Aorta (tissue), 5 donors: ENCODE measurements at regions not wholly inside any gene's neighbourhood (a gene's known extent, or its start where the extent isn't known, plus 50 kb on each side); places are given as distances from the start of the nearest gene placed in this dataset.

ENCODE experiments used
- ATAC-seq: fragments of 200-7000 bp; cut with Tn5 transposase; one replicate; pipeline ENCODE4 v1.9.1; 2022; ENCODE audit warnings: moderate library complexity; ENCODE audit not compliant: low FRiP score
- DNase-seq, 2 donors: peaks; one replicate each; pipeline ENCODE4 v3.0.0-alpha.2; 2020
- H3K27ac ChIP-seq, 2 donors: one replicate each; pipeline ENCODE4 v1.5.1; 2013; ENCODE audit warnings: low read length in 2 of 2, mild to moderate bottlenecking in 2 of 2, moderate library complexity in 2 of 2, control low read depth in 1 of 2, inconsistent platforms in 1 of 2, low read depth in 1 of 2
- H3K27me3 ChIP-seq, 2 donors: one replicate each; pipeline ENCODE4 v1.6.1; 2013; ENCODE audit warnings: control low read depth in 1 of 2, low read length in 1 of 2, mild to moderate bottlenecking in 1 of 2, moderate library complexity in 1 of 2; ENCODE audit not compliant: insufficient read depth in 2 of 2, control insufficient read depth in 1 of 2
- H3K36me3 ChIP-seq, 2 donors: one replicate each; pipeline ENCODE4 v1.6.1; 2013; ENCODE audit warnings: control low read depth in 1 of 2, low read length in 1 of 2, mild to moderate bottlenecking in 1 of 2; ENCODE audit not compliant: insufficient read depth in 2 of 2, control insufficient read depth in 1 of 2
- H3K4me1 ChIP-seq, 2 donors: one replicate each; pipeline ENCODE4 v1.6.1; 2013; ENCODE audit warnings: low read length in 2 of 2, control low read depth in 1 of 2, mild to moderate bottlenecking in 1 of 2, moderate library complexity in 1 of 2; ENCODE audit not compliant: insufficient read depth in 2 of 2, control insufficient read depth in 1 of 2
- H3K4me3 ChIP-seq, 2 donors: one replicate each; pipeline ENCODE4 v1.5.1; 2013; ENCODE audit warnings: low read length in 2 of 2, control low read depth in 1 of 2, mild to moderate bottlenecking in 1 of 2
- H3K9me3 ChIP-seq: one replicate; pipeline ENCODE4 v1.6.1; 2013; ENCODE audit warnings: mild to moderate bottlenecking, low read length; ENCODE audit not compliant: control insufficient read depth
- WGBS, 2 donors: extraction: QIAGEN DNeasy Blood & Tissue Kit; methylation state at CpG; one replicate each; pipeline ENCODE4 v1.1.7; 2013; 5-methylcytosine and 5-hydroxymethylcytosine counted together
- intact Hi-C, 2 donors: fragments of 100-400 bp; cut with DNase I; formaldehyde crosslinking; loops; one replicate each; pipeline versions ENCODE4 v1.14.2 to v1.15.0; 2022
- donor health status: healthy with polysubstance abuse.
- donor health status: Bipolar disorder and iron deficiency.
- donor health status: DM: no; HTN: no; CAD: no.
- donor health status: DM: no; HTN: no; CAD: no.
- donor health status: DM: yes; HTN: yes; CAD: no.

GRCh38 chr10:29124864-29125263 lies 164.0 kb upstream of the LYZL1 start:
- intact Hi-C loops, result no loop called here
- H3K27me3 ChIP-seq, result no peaks in the 10 kb centered on the region
- no peak overlapping the region for H3K27ac ChIP-seq
- DNase-seq (no peak), ATAC-seq (no peak)
- 92% methylated on average over 6 of the region's 6 CpGs for WGBS, 2 donors
- no peaks in the 10 kb centered on the region for H3K36me3 ChIP-seq
- no peak overlapping the region for H3K4me3 ChIP-seq
- H3K4me1 ChIP-seq, result no peaks in the 10 kb centered on the region
- no peaks in the 10 kb centered on the region for H3K9me3 ChIP-seq

- Histone ChIP-seq H3K36me3 (no peaks in the 10 kb centered on the region), H3K27ac (no peak overlapping the region), H3K27me3 (no peaks in the 10 kb centered on the region), H3K4me1 (no peaks in the 10 kb centered on the region), H3K4me3 (no peak overlapping the region), H3K9me3 (no peaks in the 10 kb centered on the region)
- DNase-seq, result no peak
- intact Hi-C loops, result no loop called here
- ATAC-seq, result no peak
- WGBS, 2 donors, result 76 to 80% methylated on average over 7 of the region's 7 CpGs
Measured at GRCh38 chr10:29127037-29127700, 161.7 kb upstream of the LYZL1 start.

- intact Hi-C loops, result no loop called here
- 84 to 90% methylated on average over 3 of the region's 3 CpGs for WGBS, 2 donors
- Histone ChIP-seq H3K9me3 (no peaks in the 10 kb centered on the region), H3K27ac (no peak overlapping the region), H3K27me3 (no peaks in the 10 kb centered on the region), H3K36me3 (no peaks in the 10 kb centered on the region), H3K4me1 (no peaks in the 10 kb centered on the region), H3K4me3 (no peak overlapping the region)
- DNase-seq (no peak), ATAC-seq (no peak)
Measured at GRCh38 chr10:29127731-29128130, 161.1 kb upstream of the LYZL1 start.

GRCh38 chr10:29130190-29130673 lies 158.6 kb upstream of the LYZL1 start:
- ATAC-seq (no peak), DNase-seq (no peak)
- H3K4me3 ChIP-seq, result no peak overlapping the region
- H3K36me3 ChIP-seq, result no peaks in the 10 kb centered on the region
- 51 to 64% methylated on average over 1 of the region's 1 CpG for WGBS, 2 donors
- intact Hi-C loops, result loop anchor here (5.0 kb wide), 1 partner anchor 468 kb away; no protein-coding TSS in a partner anchor
- no peaks in the 10 kb centered on the region for H3K27me3 ChIP-seq
- no peak overlapping the region for H3K27ac ChIP-seq
- no peaks in the 10 kb centered on the region for H3K9me3 ChIP-seq
- H3K4me1 ChIP-seq, result no peaks in the 10 kb centered on the region

GRCh38 chr10:29131952-29132547 lies 156.8 kb upstream of the LYZL1 start:
- H3K4me3 ChIP-seq, result no peak overlapping the region
- peak; percentile 49 for ATAC-seq
- no peaks in the 10 kb centered on the region for H3K36me3 ChIP-seq
- H3K9me3 ChIP-seq, result peaks cover 1% of the 10 kb centered on the region
- H3K4me1 ChIP-seq, result no peaks in the 10 kb centered on the region
- H3K27ac ChIP-seq, result no peak overlapping the region
- no peaks in the 10 kb centered on the region for H3K27me3 ChIP-seq
- intact Hi-C loops, result loop anchor here (5.0 kb wide), 1 partner anchor 470 kb away; no protein-coding TSS in a partner anchor
- no peak for DNase-seq
- 60 to 61% methylated on average over 12 of the region's 12 CpGs for WGBS, 2 donors

- H3K9me3 ChIP-seq, result peaks cover 1% of the 10 kb centered on the region
- no peaks in the 10 kb centered on the region for H3K4me1 ChIP-seq
- ATAC-seq (no peak), DNase-seq (no peak)
- H3K4me3 ChIP-seq, result no peak overlapping the region
- no peaks in the 10 kb centered on the region for H3K36me3 ChIP-seq
- 47% methylated on average over 11 of the region's 11 CpGs for WGBS, 2 donors
- intact Hi-C loops, result loop anchor here (5.0 kb wide), 1 partner anchor 470 kb away; no protein-coding TSS in a partner anchor
- H3K27ac ChIP-seq, result no peak overlapping the region
- H3K27me3 ChIP-seq, result no peaks in the 10 kb centered on the region
Measured at GRCh38 chr10:29132551-29133111, 156.2 kb upstream of the LYZL1 start.

GRCh38 chr10:29135337-29135736 lies 153.5 kb upstream of the LYZL1 start:
- Histone ChIP-seq H3K27ac (no peak overlapping the region), H3K4me1 (no peaks in the 10 kb centered on the region), H3K27me3 (no peaks in the 10 kb centered on the region), H3K36me3 (no peaks in the 10 kb centered on the region), H3K9me3 (peaks cover 1% of the 10 kb centered on the region), H3K4me3 (no peak overlapping the region)
- no peak for ATAC-seq
- no peak for DNase-seq
- 87 to 91% methylated on average over 3 of the region's 3 CpGs for WGBS, 2 donors
- intact Hi-C loops, result no loop called here

GRCh38 chr10:29136411-29136810 lies 152.5 kb upstream of the LYZL1 start:
- Histone ChIP-seq H3K4me3 (no peak overlapping the region), H3K36me3 (no peaks in the 10 kb centered on the region), H3K4me1 (no peaks in the 10 kb centered on the region), H3K27ac (no peak overlapping the region), H3K27me3 (no peaks in the 10 kb centered on the region), H3K9me3 (peaks cover 1% of the 10 kb centered on the region)
- WGBS, 2 donors, result 91 to 92% methylated on average over 3 of the region's 3 CpGs
- DNase-seq (no peak), ATAC-seq (no peak)
- intact Hi-C loops, result no loop called here

GRCh38 chr10:29140151-29140550 lies 148.7 kb upstream of the LYZL1 start:
- Histone ChIP-seq H3K27ac (no peak overlapping the region), H3K9me3 (peaks cover 1% of the 10 kb centered on the region), H3K4me3 (no peak overlapping the region), H3K27me3 (no peaks in the 10 kb centered on the region), H3K36me3 (no peaks in the 10 kb centered on the region), H3K4me1 (no peaks in the 10 kb centered on the region)
- intact Hi-C loops, result loop anchor here in 1 of 2 donors (10.0 kb wide), 1 partner anchor 165 kb away; no protein-coding TSS in a partner anchor
- no peak for ATAC-seq
- no peak for DNase-seq
- 15 to 18% methylated on average over 1 of the region's 1 CpG for WGBS, 2 donors
